ENCODE measurements at regions not wholly inside any gene's neighbourhood (a gene's known extent, or its start where the extent isn't known, plus 50 kb on each side); places are given as distances from the start of the nearest gene placed in this dataset.
"Not testable (repeated sequence)": the region's sequence is repeated elsewhere in the genome, so short reads cannot be mapped to it uniquely, and the experiment has no call there.

GRCh38 chr1:149395802-149396201 lies 79.0 kb upstream of the NBPF19 start:
- TF ChIP-seq POLR2A, POLR2AphosphoS5, TAF1 (IDR thresholded peaks at IDR 0.05; ENCODE audit: low read depth, low read length): not testable (repeated sequence)
